ENCODE measurements at regions not wholly inside any gene's neighbourhood (a gene's known extent, or its start where the extent isn't known, plus 50 kb on each side); places are given as distances from the start of the nearest gene placed in this dataset.

GRCh38 chr2:177314722-177315264, 50.3 kb upstream of the NFE2L2 start:
- DNase-seq (ENCODE audit: low spot score, unreplicated experiment), result no peak
- Mint-ChIP-seq H3K4me3 (ENCODE audit: low read depth) (no peak overlapping the region), H3K27me3 (no peaks in the 10 kb centered on the region), H3K36me3 (ENCODE audit: insufficient read depth) (peaks cover 2% of the 10 kb centered on the region), H3K9me3 (ENCODE audit: low read depth) (no peaks in the 10 kb centered on the region), H3K4me1 (ENCODE audit: low read depth) (peaks cover 5% of the 10 kb centered on the region), H3K27ac (no peak overlapping the region)
- TF ChIP-seq CTCF (IDR thresholded peaks at IDR 0.05; ENCODE audit: unreplicated experiment), result no peak

- Mint-ChIP-seq H3K9me3 (ENCODE audit: low read depth) (no peaks in the 10 kb centered on the region), H3K4me1 (ENCODE audit: low read depth) (peaks cover 5% of the 10 kb centered on the region), H3K4me3 (ENCODE audit: low read depth) (no peak overlapping the region), H3K36me3 (ENCODE audit: insufficient read depth) (peaks cover 2% of the 10 kb centered on the region), H3K27ac (no peak overlapping the region), H3K27me3 (no peaks in the 10 kb centered on the region)
- TF ChIP-seq CTCF (IDR thresholded peaks at IDR 0.05; ENCODE audit: unreplicated experiment), result no peak
- DNase-seq (ENCODE audit: low spot score, unreplicated experiment), result no peak
Observed at GRCh38 chr2:177315364-177315763, 50.8 kb upstream of the NFE2L2 start.

- Mint-ChIP-seq H3K9me3 (ENCODE audit: low read depth) (no peaks in the 10 kb centered on the region), H3K4me1 (ENCODE audit: low read depth) (peaks cover 5% of the 10 kb centered on the region), H3K4me3 (ENCODE audit: low read depth) (no peak overlapping the region), H3K36me3 (ENCODE audit: insufficient read depth) (peaks cover 3% of the 10 kb centered on the region), H3K27ac (no peak overlapping the region), H3K27me3 (no peaks in the 10 kb centered on the region)
- DNase-seq (ENCODE audit: low spot score, unreplicated experiment), result no peak
- TF ChIP-seq CTCF (IDR thresholded peaks at IDR 0.05; ENCODE audit: unreplicated experiment), result no peak
Observed at GRCh38 chr2:177316756-177317155, 52.2 kb upstream of the NFE2L2 start.

- no peak for TF ChIP-seq CTCF (IDR thresholded peaks at IDR 0.05; ENCODE audit: unreplicated experiment)
- H3K4me1 Mint-ChIP-seq (ENCODE audit: low read depth), result peaks cover 7% of the 10 kb centered on the region
- no peak for DNase-seq (ENCODE audit: low spot score, unreplicated experiment)
Observed at GRCh38 chr2:177317443-177317842, 52.9 kb upstream of the NFE2L2 start.

GRCh38 chr2:177317857-177318256, 53.3 kb upstream of the NFE2L2 start:
- TF ChIP-seq CTCF (IDR thresholded peaks at IDR 0.05; ENCODE audit: unreplicated experiment), result no peak
- H3K36me3 Mint-ChIP-seq (ENCODE audit: insufficient read depth), result peaks cover 3% of the 10 kb centered on the region
- H3K4me3 Mint-ChIP-seq (ENCODE audit: low read depth), result no peak overlapping the region
- H3K9me3 Mint-ChIP-seq (ENCODE audit: low read depth), result no peaks in the 10 kb centered on the region
- DNase-seq (ENCODE audit: low spot score, unreplicated experiment), result no peak
- no peaks in the 10 kb centered on the region for H3K27me3 Mint-ChIP-seq
- H3K4me1 Mint-ChIP-seq (ENCODE audit: low read depth), result peaks cover 11% of the 10 kb centered on the region
- no peak overlapping the region for H3K27ac Mint-ChIP-seq

More at GRCh38 chr2:177317443-177317842, 52.9 kb upstream of the NFE2L2 start:
- Mint-ChIP-seq H3K27ac (no peak overlapping the region), H3K36me3 (ENCODE audit: insufficient read depth) (peaks cover 3% of the 10 kb centered on the region), H3K4me3 (ENCODE audit: low read depth) (no peak overlapping the region), H3K27me3 (no peaks in the 10 kb centered on the region), H3K9me3 (ENCODE audit: low read depth) (no peaks in the 10 kb centered on the region)

Data from progenitor cell of endocrine pancreas (in vitro differentiated cells).